IMR-90 (cell line): ENCODE measurements at regions not wholly inside any gene's neighbourhood (a gene's known extent, or its start where the extent isn't known, plus 50 kb on each side); places are given as distances from the start of the nearest gene placed in this dataset.

Experiments
- ATAC-seq: fragments of 200-7000 bp; cut with Tn5 transposase; 2 replicates; pipeline ENCODE4 v1.9.1; 2020; ENCODE audit warnings: low read depth, mild to moderate bottlenecking, moderate library complexity
- BruUV-seq: library from RNA; stranded (reverse); fragments of 400-500 nt; replicated peaks from 2 replicates; lab custom pipeline; 2021; lab: Mats Ljungman, UMichigan
- CTCF ChIA-PET: fragments of 300-600 bp; formaldehyde crosslinking; extraction: SDS; loops from one replicate; lab custom pipeline; 2021; ENCODE audit warnings: antibody characterized with exemption; lab: Yijun Ruan, JAX
- POLR2A ChIA-PET: fragments of 300-600 bp; sonication (Branson Sonifier 250); formaldehyde crosslinking; loops from one replicate; lab custom pipeline; 2022; ENCODE audit warnings: antibody characterized with exemption; ENCODE audit not compliant: unreplicated experiment; lab: Charles Lee
- DNase-seq: peaks from one replicate; pipeline ENCODE4 v3.0.0; 2013
- H2AFZ ChIP-seq: replicated peaks from 2 replicates; pipeline ENCODE3; 2013; ENCODE audit warnings: low read length, mild to moderate bottlenecking; ENCODE audit not compliant: poor library complexity
- H2AK5ac ChIP-seq: 2 replicates; pipeline ENCODE4 v1.6.1; 2013; ENCODE audit warnings: low read depth, low read length, inconsistent platforms
- H2AK9ac ChIP-seq: replicated peaks from 2 replicates; pipeline ENCODE3; 2013; ENCODE audit warnings: mild to moderate bottlenecking, low read depth, low read length, moderate library complexity; ENCODE audit not compliant: poor library complexity
- H2BK120ac ChIP-seq: 2 replicates; pipeline ENCODE4 v1.6.1; 2013; ENCODE audit warnings: low read depth, low read length, inconsistent platforms
- H2BK15ac ChIP-seq: 3 replicates; pipeline ENCODE4 v1.6.1; 2013; ENCODE audit warnings: low read depth, low read length, inconsistent platforms
- H2BK20ac ChIP-seq: 2 replicates; pipeline ENCODE4 v1.6.1; 2013; ENCODE audit warnings: low read depth, mild to moderate bottlenecking, inconsistent platforms, low read length, moderate library complexity
- H2BK5ac ChIP-seq: 2 replicates; pipeline ENCODE4 v1.6.1; 2013; ENCODE audit warnings: mild to moderate bottlenecking, low read depth, low read length, inconsistent platforms; ENCODE audit not compliant: poor library complexity, severe bottlenecking
- H3K14ac ChIP-seq: replicated peaks from 2 replicates; pipeline ENCODE4 v1.6.1; 2013; ENCODE audit warnings: low read depth, low read length, inconsistent platforms
- H3K18ac ChIP-seq: 2 replicates; pipeline ENCODE4 v1.6.1; 2013; ENCODE audit warnings: low read depth, low read length, control low read depth
- H3K23ac ChIP-seq: 2 replicates; pipeline ENCODE4 v1.6.1; 2013; ENCODE audit warnings: low read depth, low read length, inconsistent platforms
- H3K27ac ChIP-seq: 2 replicates; pipeline ENCODE4 v1.5.1; 2013; ENCODE audit warnings: mild to moderate bottlenecking, control low read depth, low read length; ENCODE audit not compliant: insufficient read depth
- H3K27me3 ChIP-seq: 2 replicates; pipeline ENCODE4 v1.6.1; 2013; ENCODE audit warnings: low read length; ENCODE audit not compliant: control insufficient read depth, insufficient read depth
- H3K36me3 ChIP-seq: 2 replicates; pipeline ENCODE4 v1.6.1; 2013; ENCODE audit warnings: low read length, mixed read lengths; ENCODE audit not compliant: control insufficient read depth, insufficient read depth
- H3K4ac ChIP-seq: 2 replicates; pipeline ENCODE4 v1.6.1; 2013; ENCODE audit warnings: low read depth, low read length, inconsistent platforms
- H3K4me1 ChIP-seq: 2 replicates; pipeline ENCODE4 v1.6.1; 2013; ENCODE audit warnings: low read length, mixed read lengths; ENCODE audit not compliant: control insufficient read depth, insufficient read depth
- H3K4me2 ChIP-seq: 2 replicates; pipeline ENCODE4 v1.6.1; 2013; ENCODE audit warnings: low read depth, mild to moderate bottlenecking, control low read depth, low read length, moderate library complexity
- H3K4me3 ChIP-seq: 2 replicates; pipeline ENCODE4 v1.5.1; 2013; ENCODE audit warnings: low read depth, mild to moderate bottlenecking, control low read depth, low read length, moderate library complexity; ENCODE audit not compliant: insufficient read depth
- H3K56ac ChIP-seq: 2 replicates; pipeline ENCODE4 v1.6.1; 2013; ENCODE audit warnings: low read length, inconsistent platforms; ENCODE audit not compliant: insufficient read depth; ENCODE audit errors: extremely low read depth
- H3K79me1 ChIP-seq, 2 experiments: 2 replicates each; pipeline ENCODE4 v1.6.1; 2013; ENCODE audit warnings: low read length in 2 of 2, inconsistent platforms in 1 of 2, low read depth in 1 of 2
- H3K9ac ChIP-seq: 2 replicates; pipeline ENCODE4 v1.6.1; 2013; ENCODE audit warnings: low read depth, low read length, control low read depth
- H3K9me1 ChIP-seq: 2 replicates; pipeline ENCODE4 v1.6.1; 2013; ENCODE audit warnings: low read length, inconsistent platforms; ENCODE audit not compliant: insufficient read depth
- H3K9me3 ChIP-seq: 2 replicates; pipeline ENCODE4 v1.6.1; 2013; ENCODE audit warnings: low read length; ENCODE audit not compliant: control insufficient read depth, insufficient read depth
- H4K20me1 ChIP-seq: 2 replicates; pipeline ENCODE4 v1.6.1; 2013; ENCODE audit warnings: low read length, inconsistent platforms; ENCODE audit not compliant: insufficient read depth
- H4K5ac ChIP-seq: 2 replicates; pipeline ENCODE4 v1.6.1; 2013; ENCODE audit warnings: mild to moderate bottlenecking, low read depth, low read length, control low read depth
- H4K8ac ChIP-seq, 2 experiments: 2 replicates each; pipeline ENCODE4 v1.6.1; 2013; ENCODE audit warnings: low read depth in 2 of 2, low read length in 2 of 2, control low read depth in 1 of 2, inconsistent platforms in 1 of 2
- H4K91ac ChIP-seq: 2 replicates; pipeline ENCODE4 v1.6.1; 2013; ENCODE audit warnings: low read depth, low read length, inconsistent platforms; ENCODE audit not compliant: insufficient read depth
- BHLHE40 ChIP-seq: fragments of 150-350 bp; IDR thresholded peaks from 2 replicates; pipeline ENCODE4 v1.6.1; 2016; ENCODE audit warnings: mild to moderate bottlenecking, low read depth, low read length
- CHD1 ChIP-seq: IDR thresholded peaks from 2 replicates; pipeline ENCODE4 v1.6.1; 2012; ENCODE audit warnings: low read depth, low read length, improper control_type of control experiment
- POLR2A ChIP-seq: IDR thresholded peaks from 2 replicates; pipeline ENCODE4 v1.6.1; 2012; ENCODE audit warnings: mild to moderate bottlenecking, low read depth, low read length
- RFX5 ChIP-seq: IDR thresholded peaks from 2 replicates; pipeline ENCODE4 v1.8.0; 2012; ENCODE audit warnings: low read depth, mild to moderate bottlenecking, low read length, moderate library complexity
- SMC3 ChIP-seq: fragments of 150-350 bp; IDR thresholded peaks from 2 replicates; pipeline ENCODE4 v1.6.1; 2016; ENCODE audit warnings: low read depth, mild to moderate bottlenecking, antibody characterized with exemption, low read length, moderate library complexity
- USF2 ChIP-seq: fragments of 150-350 bp; IDR thresholded peaks from 2 replicates; pipeline ENCODE4 v1.6.1; 2017; ENCODE audit warnings: mild to moderate bottlenecking, antibody characterized with exemption, low read length, low read depth
- WGBS, 2 experiments: methylation state at CpG; one replicate each; pipeline versions ENCODE4 v1.1.5 to v1.1.7; 2013; ENCODE audit warnings: missing lambda C conversion rate in 2 of 2; ENCODE audit not compliant: insufficient read length in 1 of 2; ENCODE audit errors: extremely low coverage in 2 of 2; 5-methylcytosine and 5-hydroxymethylcytosine counted together
- dilution Hi-C: fragments of 300-500 bp; cut with HindIII; formaldehyde crosslinking; loops from one replicate; pipeline ENCODE4 v1.14.3; 2018; ENCODE audit warnings: low sequenced_read_pairs; ENCODE audit not compliant: unreplicated experiment
- in situ Hi-C: fragments of 300-500 bp; cut with MboI; formaldehyde crosslinking; loops from 3 replicates; pipeline ENCODE4 v1.14.3; 2019; ENCODE audit warnings: low sequenced_read_pairs, inconsistent platforms, mixed read lengths
- intact Hi-C: fragments of 100-400 bp; cut with micrococcal nuclease; formaldehyde crosslinking; loops from 2 replicates; pipeline ENCODE4 v1.10.0; 2022

- Histone ChIP-seq H3K4ac (no peak overlapping the region), H3K9me3 (no peaks in the 10 kb centered on the region), H3K27ac (no peak overlapping the region), H4K91ac (no peak overlapping the region), H2AK9ac (no peak overlapping the region), H2BK20ac (no peak overlapping the region), H3K18ac (no peak overlapping the region), H2AFZ (no peak overlapping the region), H3K4me1 (no peaks in the 10 kb centered on the region), H3K36me3 (no peaks in the 10 kb centered on the region), H3K14ac (no peak overlapping the region), H4K20me1 (no peaks in the 10 kb centered on the region), H2AK5ac (no peak overlapping the region), H3K79me1 (no peaks in the 10 kb centered on the region), H3K9me1 (no peaks in the 10 kb centered on the region), H2BK15ac (no peak overlapping the region), H4K5ac (no peak overlapping the region), H2BK120ac (no peak overlapping the region), H3K9ac (no peak overlapping the region), H3K23ac (no peak overlapping the region), H3K56ac (no peak overlapping the region), H4K8ac (no peak overlapping the region), H3K4me3 (no peak overlapping the region), H3K27me3 (peaks cover 6% of the 10 kb centered on the region), H3K4me2 (no peak overlapping the region), H2BK5ac (no peak overlapping the region)
- dilution Hi-C loops (no loop called here), in situ Hi-C loops (no loop called here), intact Hi-C loops (no loop called here)
- BruUV-seq: no TSS peak
- CTCF ChIA-PET: interaction anchor here (0.6 kb wide), 1 partner anchor 143 kb away, joined by 3 read pairs; no protein-coding TSS in a partner anchor
- no peak for DNase-seq
- TF ChIP-seq USF2 (no peak), BHLHE40 (no peak), CHD1 (no peak), RFX5 (no peak), SMC3 (no peak), POLR2A (no peak)
- WGBS, 2 experiments: no CpG with 5 or more reads among the region's 6 CpGs
- no peak for ATAC-seq
- POLR2A ChIA-PET: no interaction called here
Observed at GRCh38 chr3:11953778-11954177, 50.4 kb upstream of the SYN2 start.
